HL-60 (cell line): ENCODE measurements at regions not wholly inside any gene's neighbourhood (a gene's known extent, or its start where the extent isn't known, plus 50 kb on each side); places are given as distances from the start of the nearest gene placed in this dataset.

Source experiments
- POLR2AphosphoS5 ChIP-seq: IDR thresholded peaks from 2 replicates; pipeline ENCODE4 v1.6.1; 2012; ENCODE audit warnings: low read depth
- TF ChIP-seq, protein P1 (sequence below): IDR thresholded peaks from one replicate; pipeline ENCODE4 v1.5.1; 2011; ENCODE audit warnings: low read length, control low read depth, inconsistent platforms; ENCODE audit not compliant: insufficient read depth

- TF ChIP-seq, protein P1, sequence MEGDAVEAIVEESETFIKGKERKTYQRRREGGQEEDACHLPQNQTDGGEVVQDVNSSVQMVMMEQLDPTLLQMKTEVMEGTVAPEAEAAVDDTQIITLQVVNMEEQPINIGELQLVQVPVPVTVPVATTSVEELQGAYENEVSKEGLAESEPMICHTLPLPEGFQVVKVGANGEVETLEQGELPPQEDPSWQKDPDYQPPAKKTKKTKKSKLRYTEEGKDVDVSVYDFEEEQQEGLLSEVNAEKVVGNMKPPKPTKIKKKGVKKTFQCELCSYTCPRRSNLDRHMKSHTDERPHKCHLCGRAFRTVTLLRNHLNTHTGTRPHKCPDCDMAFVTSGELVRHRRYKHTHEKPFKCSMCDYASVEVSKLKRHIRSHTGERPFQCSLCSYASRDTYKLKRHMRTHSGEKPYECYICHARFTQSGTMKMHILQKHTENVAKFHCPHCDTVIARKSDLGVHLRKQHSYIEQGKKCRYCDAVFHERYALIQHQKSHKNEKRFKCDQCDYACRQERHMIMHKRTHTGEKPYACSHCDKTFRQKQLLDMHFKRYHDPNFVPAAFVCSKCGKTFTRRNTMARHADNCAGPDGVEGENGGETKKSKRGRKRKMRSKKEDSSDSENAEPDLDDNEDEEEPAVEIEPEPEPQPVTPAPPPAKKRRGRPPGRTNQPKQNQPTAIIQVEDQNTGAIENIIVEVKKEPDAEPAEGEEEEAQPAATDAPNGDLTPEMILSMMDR, result no peak
- TF ChIP-seq POLR2AphosphoS5, result no peak
These were observed 247.7 kb downstream of the NSUN3 start for GRCh38 chr3:94310341-94311135.
